SK-N-SH treated with all-trans-retinoic acid at 6 μM for 48 hours (cell line): ENCODE measurements at regions not wholly inside any gene's neighbourhood (a gene's known extent, or its start where the extent isn't known, plus 50 kb on each side); places are given as distances from the start of the nearest gene placed in this dataset.

Source experiments
- ATAC-seq: fragments of 200-7000 bp; cut with Tn5 transposase; 3 replicates; pipeline ENCODE4 v1.9.1; 2020; ENCODE audit warnings: mild to moderate bottlenecking, moderate library complexity
- BACH2 ChIP-seq: fragments of 250-450 bp; sonication (Bioruptor Pico); IDR thresholded peaks from 2 replicates; pipeline ENCODE4 v1.9.0; 2021; ENCODE audit warnings: mild to moderate bottlenecking, borderline replicate concordance
- CSDC2 ChIP-seq: fragments of 250-450 bp; sonication (Bioruptor Pico); IDR thresholded peaks from 2 replicates; pipeline ENCODE4 v1.5.0; 2020; ENCODE audit warnings: mild to moderate bottlenecking, moderate library complexity
- ESRRG ChIP-seq: fragments of 250-450 bp; sonication (Bioruptor Pico); IDR thresholded peaks from 2 replicates; pipeline ENCODE4 v1.6.1; 2021; ENCODE audit warnings: mild to moderate bottlenecking
- GLIS3 ChIP-seq: fragments of 250-450 bp; sonication (Bioruptor Pico); IDR thresholded peaks from 2 replicates; pipeline ENCODE4 v1.5.0; 2020; ENCODE audit warnings: mild to moderate bottlenecking, moderate library complexity
- OSR1 ChIP-seq: fragments of 250-450 bp; sonication (Bioruptor Pico); IDR thresholded peaks from 2 replicates; pipeline ENCODE4 v1.8.0; 2022; ENCODE audit warnings: moderate library complexity, mild to moderate bottlenecking, inconsistent platforms
- RARB ChIP-seq: fragments of 250-450 bp; sonication (Bioruptor Pico); IDR thresholded peaks from 2 replicates; pipeline ENCODE4 v1.8.0; 2021; ENCODE audit warnings: mild to moderate bottlenecking, moderate library complexity
- SNAI2 ChIP-seq: fragments of 250-450 bp; sonication (Bioruptor Pico); IDR thresholded peaks from 2 replicates; pipeline ENCODE4 v1.5.0; 2020; ENCODE audit warnings: mild to moderate bottlenecking, moderate library complexity
- TCF4 ChIP-seq: fragments of 250-450 bp; sonication (Bioruptor Pico); IDR thresholded peaks from 2 replicates; pipeline ENCODE4 v1.8.0; 2021; ENCODE audit warnings: mild to moderate bottlenecking, moderate library complexity, borderline replicate concordance
- TOX ChIP-seq: fragments of 250-450 bp; sonication (Bioruptor Pico); IDR thresholded peaks from 2 replicates; pipeline ENCODE4 v1.8.0; 2021; ENCODE audit warnings: mild to moderate bottlenecking, moderate library complexity, borderline replicate concordance
- ZC3H10 ChIP-seq: fragments of 250-450 bp; sonication (Bioruptor Pico); IDR thresholded peaks from 2 replicates; pipeline ENCODE4 v1.5.1; 2021; ENCODE audit warnings: mild to moderate bottlenecking, moderate library complexity
- ZFP3 ChIP-seq: fragments of 250-450 bp; sonication (Bioruptor Pico); IDR thresholded peaks from 2 replicates; pipeline ENCODE4 v1.5.0; 2020; ENCODE audit warnings: mild to moderate bottlenecking, moderate library complexity
- ZNF565 ChIP-seq: fragments of 450-650 bp; formaldehyde crosslinking; conservative IDR thresholded peaks from 2 replicates; pipeline ENCODE4 v1.5.0; 2020; ENCODE audit warnings: low read depth, mild to moderate bottlenecking, moderate library complexity
- ZNF70 ChIP-seq: fragments of 450-650 bp; formaldehyde crosslinking; IDR thresholded peaks from 2 replicates; pipeline ENCODE4 v1.5.0; 2020; ENCODE audit warnings: mild to moderate bottlenecking, moderate library complexity
- TF ChIP-seq, protein P1 (sequence below): fragments of 250-450 bp; sonication (Bioruptor Pico); IDR thresholded peaks from 2 replicates; pipeline ENCODE4 v1.8.0; 2021; ENCODE audit warnings: low read depth, mild to moderate bottlenecking, moderate library complexity, borderline replicate concordance
- TF ChIP-seq, protein P2 (sequence below): fragments of 250-450 bp; sonication (Bioruptor Pico); IDR thresholded peaks from 2 replicates; pipeline ENCODE4 v1.5.1; 2020; ENCODE audit warnings: low read depth, mild to moderate bottlenecking, moderate library complexity
- TF ChIP-seq, protein P3 (sequence below): fragments of 250-450 bp; sonication (Bioruptor Pico); IDR thresholded peaks from 2 replicates; pipeline ENCODE4 v1.8.0; 2020; ENCODE audit warnings: mild to moderate bottlenecking, moderate library complexity, borderline replicate concordance
- TF ChIP-seq, protein P4 (sequence below): fragments of 250-450 bp; sonication (Bioruptor Pico); IDR thresholded peaks from 2 replicates; pipeline ENCODE4 v1.5.0; 2020; ENCODE audit warnings: mild to moderate bottlenecking, moderate library complexity
- TF ChIP-seq, protein P5 (sequence below): fragments of 250-450 bp; sonication (Bioruptor Pico); IDR thresholded peaks from 2 replicates; pipeline ENCODE4 v1.5.1; 2021; ENCODE audit warnings: mild to moderate bottlenecking, moderate library complexity

DNA sequence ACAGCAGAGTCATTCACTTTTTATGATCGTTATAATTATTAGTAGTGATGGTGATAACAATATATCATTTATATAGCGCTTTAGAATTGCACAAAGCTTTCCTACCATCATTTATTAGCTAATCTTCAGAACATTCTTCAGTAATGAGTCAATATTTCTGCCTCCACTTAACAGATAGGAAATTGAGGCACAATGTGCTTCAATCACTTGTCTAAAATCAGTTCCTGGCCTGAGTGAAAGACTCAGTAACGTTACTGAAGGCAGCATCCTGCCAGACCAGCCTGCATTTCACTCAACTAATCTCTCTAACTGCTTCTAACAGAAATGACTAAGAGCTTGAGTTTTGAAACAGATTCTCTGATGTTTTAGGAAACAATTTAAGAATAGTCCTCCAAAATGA is 412.1 kb downstream of the MZT1 start:
- no peak for TF ChIP-seq BACH2 (CRISPR knock-in tag)
- no peak for TF ChIP-seq ZC3H10 (CRISPR knock-in tag)
- TF ChIP-seq TOX (CRISPR knock-in tag) = no peak
- TF ChIP-seq, protein P1, sequence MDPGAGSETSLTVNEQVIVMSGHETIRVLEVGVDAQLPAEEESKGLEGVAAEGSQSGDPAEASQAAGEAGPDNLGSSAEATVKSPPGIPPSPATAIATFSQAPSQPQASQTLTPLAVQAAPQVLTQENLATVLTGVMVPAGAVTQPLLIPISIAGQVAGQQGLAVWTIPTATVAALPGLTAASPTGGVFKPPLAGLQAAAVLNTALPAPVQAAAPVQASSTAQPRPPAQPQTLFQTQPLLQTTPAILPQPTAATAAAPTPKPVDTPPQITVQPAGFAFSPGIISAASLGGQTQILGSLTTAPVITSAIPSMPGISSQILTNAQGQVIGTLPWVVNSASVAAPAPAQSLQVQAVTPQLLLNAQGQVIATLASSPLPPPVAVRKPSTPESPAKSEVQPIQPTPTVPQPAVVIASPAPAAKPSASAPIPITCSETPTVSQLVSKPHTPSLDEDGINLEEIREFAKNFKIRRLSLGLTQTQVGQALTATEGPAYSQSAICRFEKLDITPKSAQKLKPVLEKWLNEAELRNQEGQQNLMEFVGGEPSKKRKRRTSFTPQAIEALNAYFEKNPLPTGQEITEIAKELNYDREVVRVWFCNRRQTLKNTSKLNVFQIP (CRISPR knock-in tag) = no peak
- no peak for TF ChIP-seq ZNF70 (CRISPR knock-in tag)
- no peak for TF ChIP-seq ESRRG (CRISPR knock-in tag)
- no peak for ATAC-seq

DNA sequence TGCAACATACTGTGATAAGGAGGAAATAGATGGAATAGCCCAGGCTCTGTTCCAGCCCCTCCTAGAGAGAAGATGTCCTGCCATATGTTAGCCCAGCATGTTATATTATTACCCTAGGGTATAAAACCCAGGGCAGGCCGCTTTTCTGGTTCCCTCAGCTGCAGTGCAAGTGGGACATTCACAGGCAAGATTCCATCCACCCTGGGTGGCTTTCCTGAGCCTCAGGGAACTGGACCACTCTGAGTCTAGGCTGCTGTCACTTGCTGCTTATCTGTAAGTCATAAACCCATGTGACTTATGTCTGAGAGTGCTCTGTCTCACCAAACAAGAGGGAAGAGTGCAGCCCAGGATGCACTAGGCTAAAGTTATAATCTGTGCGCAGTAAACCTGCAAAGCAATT is 413.2 kb downstream of the MZT1 start:
- ATAC-seq = no peak
- TF ChIP-seq GLIS3 (CRISPR knock-in tag) = no peak
- TF ChIP-seq TCF4 (CRISPR knock-in tag) = no peak
- no peak for TF ChIP-seq ZNF565 (CRISPR knock-in tag)
- no peak for TF ChIP-seq TOX (CRISPR knock-in tag)
- no peak for TF ChIP-seq SNAI2 (CRISPR knock-in tag)
- no peak for TF ChIP-seq CSDC2 (CRISPR knock-in tag)
- TF ChIP-seq ESRRG (CRISPR knock-in tag) = no peak
- TF ChIP-seq, all 23 proteins: peak for 0

DNA sequence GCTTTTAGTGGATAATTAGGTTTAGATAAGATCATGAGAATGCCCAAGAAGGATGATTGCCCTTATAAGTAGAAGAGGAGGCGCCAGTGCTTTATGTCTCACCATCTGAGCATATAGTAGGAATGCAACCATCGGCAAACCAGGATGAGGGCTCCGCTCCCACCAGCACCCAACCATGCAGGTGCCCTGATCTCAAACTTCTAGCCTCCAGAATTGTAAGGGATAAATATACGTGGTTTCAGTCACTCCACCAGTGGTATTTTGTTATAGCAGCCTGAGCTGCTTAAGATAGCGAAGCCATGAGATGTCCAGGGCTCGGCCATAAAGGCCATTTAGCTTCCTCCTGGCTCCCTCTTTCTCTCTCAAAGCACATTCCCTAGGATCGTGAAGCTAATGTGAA is 413.9 kb downstream of the MZT1 start:
- TF ChIP-seq, protein P2, sequence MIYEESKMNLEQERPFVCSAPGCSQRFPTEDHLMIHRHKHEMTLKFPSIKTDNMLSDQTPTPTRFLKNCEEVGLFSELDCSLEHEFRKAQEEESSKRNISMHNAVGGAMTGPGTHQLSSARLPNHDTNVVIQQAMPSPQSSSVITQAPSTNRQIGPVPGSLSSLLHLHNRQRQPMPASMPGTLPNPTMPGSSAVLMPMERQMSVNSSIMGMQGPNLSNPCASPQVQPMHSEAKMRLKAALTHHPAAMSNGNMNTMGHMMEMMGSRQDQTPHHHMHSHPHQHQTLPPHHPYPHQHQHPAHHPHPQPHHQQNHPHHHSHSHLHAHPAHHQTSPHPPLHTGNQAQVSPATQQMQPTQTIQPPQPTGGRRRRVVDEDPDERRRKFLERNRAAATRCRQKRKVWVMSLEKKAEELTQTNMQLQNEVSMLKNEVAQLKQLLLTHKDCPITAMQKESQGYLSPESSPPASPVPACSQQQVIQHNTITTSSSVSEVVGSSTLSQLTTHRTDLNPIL (CRISPR knock-in tag) = no peak
- TF ChIP-seq OSR1 (CRISPR knock-in tag) = no peak
- TF ChIP-seq CSDC2 (CRISPR knock-in tag) = no peak
- TF ChIP-seq SNAI2 (CRISPR knock-in tag) = no peak
- TF ChIP-seq, protein P1 (CRISPR knock-in tag) = no peak
- TF ChIP-seq GLIS3 (CRISPR knock-in tag) = no peak
- TF ChIP-seq BACH2 (CRISPR knock-in tag) = no peak
- no peak for TF ChIP-seq ZFP3
- TF ChIP-seq TOX (CRISPR knock-in tag) = no peak
- TF ChIP-seq, all 23 proteins: peak for 0
- ATAC-seq = no peak

DNA sequence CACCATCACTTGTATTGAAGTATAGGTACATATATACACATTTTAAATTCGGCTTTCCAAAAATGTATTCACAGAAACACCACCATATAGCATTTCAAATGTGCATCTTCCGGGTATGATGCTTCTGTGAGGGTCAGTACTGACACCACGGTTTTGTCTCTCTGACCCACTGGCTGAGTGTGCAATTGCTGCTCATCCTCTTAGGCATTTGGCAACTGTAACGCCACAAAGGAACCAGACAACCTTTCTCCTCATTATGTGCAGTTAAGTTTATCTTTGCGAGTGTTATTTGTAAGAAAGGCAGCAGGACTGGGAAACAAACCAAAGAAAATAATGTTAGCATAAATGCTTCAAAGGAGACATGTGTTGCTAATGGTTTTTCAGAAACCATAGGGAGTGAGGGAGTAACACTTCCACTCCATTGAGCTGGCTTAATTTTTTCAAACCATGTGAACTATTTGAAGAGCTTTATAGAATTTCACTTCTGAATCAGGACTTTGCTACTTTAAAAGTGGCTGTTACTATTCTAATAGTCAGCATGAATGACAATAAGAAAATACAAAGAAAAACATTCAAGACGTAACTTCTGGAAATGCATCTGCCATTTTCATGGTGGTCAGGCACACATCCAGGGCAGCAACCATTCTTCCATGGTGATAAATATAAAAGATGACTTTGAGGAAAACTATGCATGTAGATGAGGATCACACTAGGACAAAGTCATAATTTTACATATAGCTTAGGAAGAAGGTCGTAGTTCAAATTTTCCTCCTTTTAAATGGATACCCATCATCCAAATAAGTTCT is 423.3 kb downstream of the MZT1 start:
- ATAC-seq = no peak
- TF ChIP-seq, protein P3, sequence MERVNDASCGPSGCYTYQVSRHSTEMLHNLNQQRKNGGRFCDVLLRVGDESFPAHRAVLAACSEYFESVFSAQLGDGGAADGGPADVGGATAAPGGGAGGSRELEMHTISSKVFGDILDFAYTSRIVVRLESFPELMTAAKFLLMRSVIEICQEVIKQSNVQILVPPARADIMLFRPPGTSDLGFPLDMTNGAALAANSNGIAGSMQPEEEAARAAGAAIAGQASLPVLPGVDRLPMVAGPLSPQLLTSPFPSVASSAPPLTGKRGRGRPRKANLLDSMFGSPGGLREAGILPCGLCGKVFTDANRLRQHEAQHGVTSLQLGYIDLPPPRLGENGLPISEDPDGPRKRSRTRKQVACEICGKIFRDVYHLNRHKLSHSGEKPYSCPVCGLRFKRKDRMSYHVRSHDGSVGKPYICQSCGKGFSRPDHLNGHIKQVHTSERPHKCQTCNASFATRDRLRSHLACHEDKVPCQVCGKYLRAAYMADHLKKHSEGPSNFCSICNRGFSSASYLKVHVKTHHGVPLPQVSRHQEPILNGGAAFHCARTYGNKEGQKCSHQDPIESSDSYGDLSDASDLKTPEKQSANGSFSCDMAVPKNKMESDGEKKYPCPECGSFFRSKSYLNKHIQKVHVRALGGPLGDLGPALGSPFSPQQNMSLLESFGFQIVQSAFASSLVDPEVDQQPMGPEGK (CRISPR knock-in tag) = no peak
- TF ChIP-seq GLIS3 (CRISPR knock-in tag) (no peak), TOX (CRISPR knock-in tag) (no peak), ZNF70 (CRISPR knock-in tag) (no peak), OSR1 (CRISPR knock-in tag) (no peak), RARB (CRISPR knock-in tag) (no peak), ESRRG (CRISPR knock-in tag) (no peak), BACH2 (CRISPR knock-in tag) (no peak), TCF4 (CRISPR knock-in tag) (no peak), ZNF565 (CRISPR knock-in tag) (no peak)
- TF ChIP-seq, protein P4, sequence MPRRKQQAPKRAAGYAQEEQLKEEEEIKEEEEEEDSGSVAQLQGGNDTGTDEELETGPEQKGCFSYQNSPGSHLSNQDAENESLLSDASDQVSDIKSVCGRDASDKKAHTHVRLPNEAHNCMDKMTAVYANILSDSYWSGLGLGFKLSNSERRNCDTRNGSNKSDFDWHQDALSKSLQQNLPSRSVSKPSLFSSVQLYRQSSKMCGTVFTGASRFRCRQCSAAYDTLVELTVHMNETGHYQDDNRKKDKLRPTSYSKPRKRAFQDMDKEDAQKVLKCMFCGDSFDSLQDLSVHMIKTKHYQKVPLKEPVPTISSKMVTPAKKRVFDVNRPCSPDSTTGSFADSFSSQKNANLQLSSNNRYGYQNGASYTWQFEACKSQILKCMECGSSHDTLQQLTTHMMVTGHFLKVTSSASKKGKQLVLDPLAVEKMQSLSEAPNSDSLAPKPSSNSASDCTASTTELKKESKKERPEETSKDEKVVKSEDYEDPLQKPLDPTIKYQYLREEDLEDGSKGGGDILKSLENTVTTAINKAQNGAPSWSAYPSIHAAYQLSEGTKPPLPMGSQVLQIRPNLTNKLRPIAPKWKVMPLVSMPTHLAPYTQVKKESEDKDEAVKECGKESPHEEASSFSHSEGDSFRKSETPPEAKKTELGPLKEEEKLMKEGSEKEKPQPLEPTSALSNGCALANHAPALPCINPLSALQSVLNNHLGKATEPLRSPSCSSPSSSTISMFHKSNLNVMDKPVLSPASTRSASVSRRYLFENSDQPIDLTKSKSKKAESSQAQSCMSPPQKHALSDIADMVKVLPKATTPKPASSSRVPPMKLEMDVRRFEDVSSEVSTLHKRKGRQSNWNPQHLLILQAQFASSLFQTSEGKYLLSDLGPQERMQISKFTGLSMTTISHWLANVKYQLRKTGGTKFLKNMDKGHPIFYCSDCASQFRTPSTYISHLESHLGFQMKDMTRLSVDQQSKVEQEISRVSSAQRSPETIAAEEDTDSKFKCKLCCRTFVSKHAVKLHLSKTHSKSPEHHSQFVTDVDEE (CRISPR knock-in tag) = no peak
- TF ChIP-seq, protein P2 (CRISPR knock-in tag) = no peak
- TF ChIP-seq, protein P1 (CRISPR knock-in tag) = no peak
- TF ChIP-seq, protein P5, sequence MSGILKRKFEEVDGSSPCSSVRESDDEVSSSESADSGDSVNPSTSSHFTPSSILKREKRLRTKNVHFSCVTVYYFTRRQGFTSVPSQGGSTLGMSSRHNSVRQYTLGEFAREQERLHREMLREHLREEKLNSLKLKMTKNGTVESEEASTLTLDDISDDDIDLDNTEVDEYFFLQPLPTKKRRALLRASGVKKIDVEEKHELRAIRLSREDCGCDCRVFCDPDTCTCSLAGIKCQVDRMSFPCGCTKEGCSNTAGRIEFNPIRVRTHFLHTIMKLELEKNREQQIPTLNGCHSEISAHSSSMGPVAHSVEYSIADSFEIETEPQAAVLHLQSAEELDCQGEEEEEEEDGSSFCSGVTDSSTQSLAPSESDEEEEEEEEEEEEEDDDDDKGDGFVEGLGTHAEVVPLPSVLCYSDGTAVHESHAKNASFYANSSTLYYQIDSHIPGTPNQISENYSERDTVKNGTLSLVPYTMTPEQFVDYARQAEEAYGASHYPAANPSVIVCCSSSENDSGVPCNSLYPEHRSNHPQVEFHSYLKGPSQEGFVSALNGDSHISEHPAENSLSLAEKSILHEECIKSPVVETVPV = no peak
